ENCODE measurements at regions not wholly inside any gene's neighbourhood (a gene's known extent, or its start where the extent isn't known, plus 50 kb on each side); places are given as distances from the start of the nearest gene placed in this dataset.

DNA sequence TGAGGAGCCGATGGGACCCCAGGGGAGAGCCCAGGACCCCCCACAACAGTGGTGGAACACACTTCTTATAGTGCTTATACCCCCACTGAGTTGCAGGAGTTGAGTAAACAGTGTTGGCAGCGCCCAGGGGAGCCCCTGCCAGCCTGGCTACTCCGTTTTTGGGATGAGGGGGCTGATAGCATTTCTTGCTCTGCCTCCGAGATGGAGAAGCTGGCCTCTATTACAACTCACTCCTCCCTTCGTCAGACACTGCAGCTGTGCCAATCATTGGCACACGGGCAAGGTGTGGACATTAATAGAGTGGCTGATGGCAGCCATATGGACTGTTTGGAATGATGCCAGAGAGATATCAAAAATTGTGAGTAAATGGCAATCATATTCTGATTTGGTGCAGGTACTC lies 94.9 kb upstream of the TMPO start:
- ATAC-seq (ENCODE audit: insufficient read depth, low FRiP score), result no peak
- no peak overlapping the region for H3K27ac ChIP-seq (ENCODE audit: low read depth in 1 of 2, low read length in 1 of 2)
- no peaks in the 10 kb centered on the region for H3K27me3 ChIP-seq (ENCODE audit: control insufficient read depth in 3 of 3, insufficient read depth in 3 of 3, low read length in 2 of 3)
- H3K36me3 ChIP-seq (ENCODE audit: control insufficient read depth in 4 of 4, insufficient read depth in 4 of 4, low read length in 4 of 4), result no peaks in the 10 kb centered on the region
- H3K4me1 ChIP-seq (ENCODE audit: control insufficient read depth in 5 of 5, insufficient read depth in 5 of 5, low read length in 5 of 5), result peaks cover 0 to 43% (median 8%) of the 10 kb centered on the region in 5 donors
- no peak overlapping the region for H3K4me3 ChIP-seq
- TF ChIP-seq, protein P1, sequence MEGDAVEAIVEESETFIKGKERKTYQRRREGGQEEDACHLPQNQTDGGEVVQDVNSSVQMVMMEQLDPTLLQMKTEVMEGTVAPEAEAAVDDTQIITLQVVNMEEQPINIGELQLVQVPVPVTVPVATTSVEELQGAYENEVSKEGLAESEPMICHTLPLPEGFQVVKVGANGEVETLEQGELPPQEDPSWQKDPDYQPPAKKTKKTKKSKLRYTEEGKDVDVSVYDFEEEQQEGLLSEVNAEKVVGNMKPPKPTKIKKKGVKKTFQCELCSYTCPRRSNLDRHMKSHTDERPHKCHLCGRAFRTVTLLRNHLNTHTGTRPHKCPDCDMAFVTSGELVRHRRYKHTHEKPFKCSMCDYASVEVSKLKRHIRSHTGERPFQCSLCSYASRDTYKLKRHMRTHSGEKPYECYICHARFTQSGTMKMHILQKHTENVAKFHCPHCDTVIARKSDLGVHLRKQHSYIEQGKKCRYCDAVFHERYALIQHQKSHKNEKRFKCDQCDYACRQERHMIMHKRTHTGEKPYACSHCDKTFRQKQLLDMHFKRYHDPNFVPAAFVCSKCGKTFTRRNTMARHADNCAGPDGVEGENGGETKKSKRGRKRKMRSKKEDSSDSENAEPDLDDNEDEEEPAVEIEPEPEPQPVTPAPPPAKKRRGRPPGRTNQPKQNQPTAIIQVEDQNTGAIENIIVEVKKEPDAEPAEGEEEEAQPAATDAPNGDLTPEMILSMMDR (IDR thresholded peaks at IDR 0.05; ENCODE audit: control extremely low read depth, extremely low read depth), result no peak
- 71 to 78% methylated on average over 6 of the region's 6 CpGs for WGBS, 2 donors
- no peaks in the 10 kb centered on the region for H3K9me3 ChIP-seq (ENCODE audit: control insufficient read depth in 4 of 4, insufficient read depth in 3 of 4, low read length in 3 of 4)
- no peak overlapping the region for H3K9ac ChIP-seq (ENCODE audit: insufficient read depth in 1 of 2, low read length in 2 of 2)
- DNase-seq, result peak in 1 of 3 donors; percentile 32

DNA sequence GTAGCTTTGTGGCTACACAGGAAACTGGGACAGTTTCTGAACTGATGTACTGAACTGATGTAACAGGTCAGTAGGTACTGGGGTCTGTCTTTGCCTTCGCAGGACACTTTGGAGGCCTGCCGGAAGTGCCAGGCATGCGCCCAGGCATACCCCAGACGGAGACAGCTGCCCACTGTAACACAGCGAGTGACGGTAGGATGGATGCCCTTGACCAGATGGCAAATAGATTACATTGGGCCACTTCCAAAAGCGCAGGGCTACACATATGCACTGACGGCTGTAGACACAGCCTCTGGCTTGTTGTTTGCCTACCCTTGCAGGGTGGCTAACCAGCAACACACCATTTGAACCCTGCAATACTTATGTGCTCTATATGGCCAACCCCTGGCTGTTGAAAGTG lies 94.1 kb upstream of the TMPO start:
- TF ChIP-seq, protein P1 (IDR thresholded peaks at IDR 0.05; ENCODE audit: control extremely low read depth, extremely low read depth), result no peak
- Histone ChIP-seq H3K4me1 (ENCODE audit: control insufficient read depth in 5 of 5, insufficient read depth in 5 of 5, low read length in 5 of 5) (peaks cover 0 to 43% (median 8%) of the 10 kb centered on the region in 5 donors), H3K4me3 (no peak overlapping the region), H3K36me3 (ENCODE audit: control insufficient read depth in 4 of 4, insufficient read depth in 4 of 4, low read length in 4 of 4) (no peaks in the 10 kb centered on the region), H3K9ac (ENCODE audit: insufficient read depth in 1 of 2, low read length in 2 of 2) (no peak overlapping the region), H3K27ac (ENCODE audit: low read depth in 1 of 2, low read length in 1 of 2) (no peak overlapping the region), H3K9me3 (ENCODE audit: control insufficient read depth in 4 of 4, insufficient read depth in 3 of 4, low read length in 3 of 4) (no peaks in the 10 kb centered on the region), H3K27me3 (ENCODE audit: control insufficient read depth in 3 of 3, insufficient read depth in 3 of 3, low read length in 2 of 3) (no peaks in the 10 kb centered on the region)
- 91 to 92% methylated on average over 8 of the region's 8 CpGs for WGBS, 2 donors
- DNase-seq (no peak), ATAC-seq (ENCODE audit: insufficient read depth, low FRiP score) (no peak)

DNA sequence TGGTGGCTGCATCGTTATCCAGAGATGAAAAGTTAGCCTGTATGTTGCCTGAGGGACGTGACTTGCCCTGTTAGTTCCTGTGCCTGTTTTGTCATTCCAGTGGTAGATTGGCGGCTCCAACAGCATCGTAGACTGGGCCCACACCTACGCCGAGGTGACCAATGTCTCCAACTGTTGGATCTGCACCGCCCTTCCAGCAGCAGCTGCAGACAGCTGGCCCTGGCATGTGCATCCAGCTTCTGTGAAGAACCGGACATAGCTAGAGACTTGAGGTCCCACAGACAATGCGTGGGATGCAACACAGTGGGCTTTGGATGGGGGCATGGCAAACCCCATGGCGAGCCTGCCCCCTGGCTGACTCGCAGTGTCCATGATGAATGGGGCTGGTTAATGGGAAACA lies 93.0 kb upstream of the TMPO start:
- Histone ChIP-seq H3K4me3 (no peak overlapping the region), H3K36me3 (ENCODE audit: control insufficient read depth in 4 of 4, insufficient read depth in 4 of 4, low read length in 4 of 4) (no peaks in the 10 kb centered on the region), H3K9ac (ENCODE audit: insufficient read depth in 1 of 2, low read length in 2 of 2) (no peak overlapping the region), H3K27ac (ENCODE audit: low read depth in 1 of 2, low read length in 1 of 2) (no peak overlapping the region), H3K4me1 (ENCODE audit: control insufficient read depth in 5 of 5, insufficient read depth in 5 of 5, low read length in 5 of 5) (peaks cover 0 to 39% (median 8%) of the 10 kb centered on the region in 5 donors), H3K27me3 (ENCODE audit: control insufficient read depth in 3 of 3, insufficient read depth in 3 of 3, low read length in 2 of 3) (no peaks in the 10 kb centered on the region), H3K9me3 (ENCODE audit: control insufficient read depth in 4 of 4, insufficient read depth in 3 of 4, low read length in 3 of 4) (no peaks in the 10 kb centered on the region)
- TF ChIP-seq, protein P1 (IDR thresholded peaks at IDR 0.05; ENCODE audit: control extremely low read depth, extremely low read depth), result no peak
- ATAC-seq (ENCODE audit: insufficient read depth, low FRiP score) (no peak), DNase-seq (no peak)
- WGBS, 2 donors, result 88 to 94% methylated on average over 11 of the region's 11 CpGs

- ATAC-seq (ENCODE audit: insufficient read depth, low FRiP score), result no peak
Measured at GRCh38 chr12:98422812-98423211, 92.6 kb upstream of the TMPO start.

More at GRCh38 chr12:98422812-98423211, 92.6 kb upstream of the TMPO start:
- 85 to 89% methylated on average over 4 of the region's 4 CpGs for WGBS, 2 donors
- TF ChIP-seq, protein P1 (IDR thresholded peaks at IDR 0.05; ENCODE audit: control extremely low read depth, extremely low read depth), result no peak
- no peak overlapping the region for H3K27ac ChIP-seq (ENCODE audit: low read depth in 1 of 2, low read length in 1 of 2)
- no peaks in the 10 kb centered on the region for H3K36me3 ChIP-seq (ENCODE audit: control insufficient read depth in 4 of 4, insufficient read depth in 4 of 4, low read length in 4 of 4)
- peaks cover 0 to 34% (median 8%) of the 10 kb centered on the region in 5 donors for H3K4me1 ChIP-seq (ENCODE audit: control insufficient read depth in 5 of 5, insufficient read depth in 5 of 5, low read length in 5 of 5)
- H3K9me3 ChIP-seq (ENCODE audit: control insufficient read depth in 4 of 4, insufficient read depth in 3 of 4, low read length in 3 of 4), result no peaks in the 10 kb centered on the region
- no peak for DNase-seq
- no peaks in the 10 kb centered on the region for H3K27me3 ChIP-seq (ENCODE audit: control insufficient read depth in 3 of 3, insufficient read depth in 3 of 3, low read length in 2 of 3)
- H3K9ac ChIP-seq (ENCODE audit: insufficient read depth in 1 of 2, low read length in 2 of 2), result no peak overlapping the region
- H3K4me3 ChIP-seq, result no peak overlapping the region
